WTC11 (cell line): ENCODE measurements at regions not wholly inside any gene's neighbourhood (a gene's known extent, or its start where the extent isn't known, plus 50 kb on each side); places are given as distances from the start of the nearest gene placed in this dataset.

Source experiments
- ATAC-seq: fragments of 200-7000 bp; cut with Tn5 transposase; 2 replicates; pipeline ENCODE4 v1.10.0; 2021; ENCODE audit warnings: mild to moderate bottlenecking, moderate library complexity
- CTCF ChIA-PET: fragments of 300-600 bp; sonication (Branson Sonifier 250); formaldehyde crosslinking; loops from one replicate; lab custom pipeline; 2021; ENCODE audit warnings: antibody characterized with exemption; lab: Charles Lee
- POLR2A ChIA-PET: fragments of 350-600 bp; sonication (Branson Sonifier 250); formaldehyde crosslinking; loops from one replicate; lab custom pipeline; 2021; ENCODE audit warnings: antibody characterized with exemption; lab: Charles Lee
- DNase-seq: peaks from one replicate; pipeline ENCODE4 v3.0.0; 2021; ENCODE audit warnings: low spot score
- H3K27ac Mint-ChIP-seq: 2 replicates; pipeline ENCODE4 v1.8.0; 2021; ENCODE audit warnings: mixed read lengths
- H3K27me3 Mint-ChIP-seq: 2 replicates; pipeline ENCODE4 v1.8.0; 2021; ENCODE audit warnings: low read depth, mild to moderate bottlenecking, moderate library complexity, mixed read lengths
- H3K36me3 Mint-ChIP-seq: 2 replicates; pipeline ENCODE4 v1.8.0; 2021; ENCODE audit warnings: mixed read lengths
- H3K4me1 Mint-ChIP-seq: 2 replicates; pipeline ENCODE4 v1.8.0; 2022; ENCODE audit warnings: mixed read lengths
- H3K4me3 Mint-ChIP-seq: 2 replicates; pipeline ENCODE4 v1.8.0; 2021; ENCODE audit warnings: mild to moderate bottlenecking, moderate library complexity, mixed read lengths
- H3K9me3 Mint-ChIP-seq: 2 replicates; pipeline ENCODE4 v1.8.0; 2021; ENCODE audit warnings: mixed read lengths
- CBFB ChIP-seq: sonication (generic); formaldehyde crosslinking; IDR thresholded peaks from 2 replicates; pipeline ENCODE4 v1.8.1; 2022; ENCODE audit warnings: mild to moderate bottlenecking, low read depth, missing genetic modification reagents
- CREM ChIP-seq: sonication (generic); formaldehyde crosslinking; IDR thresholded peaks from 2 replicates; pipeline ENCODE4 v1.8.1; 2022; ENCODE audit warnings: mild to moderate bottlenecking, missing genetic modification reagents, moderate library complexity
- E2F5 ChIP-seq: sonication (generic); formaldehyde crosslinking; IDR thresholded peaks from 2 replicates; pipeline ENCODE4 v1.8.1; 2022; ENCODE audit warnings: mild to moderate bottlenecking, moderate library complexity, missing genetic modification reagents
- FOXJ3 ChIP-seq: sonication (generic); formaldehyde crosslinking; IDR thresholded peaks from 2 replicates; pipeline ENCODE4 v1.9.0; 2021; ENCODE audit warnings: missing genetic modification reagents, mild to moderate bottlenecking, borderline replicate concordance
- FOXK1 ChIP-seq: sonication (generic); formaldehyde crosslinking; IDR thresholded peaks from 2 replicates; pipeline ENCODE4 v1.8.0; 2022; ENCODE audit warnings: mild to moderate bottlenecking, moderate library complexity, missing genetic modification reagents
- HMGA2 ChIP-seq: fragments of 250-450 bp; sonication (Bioruptor Pico); IDR thresholded peaks from 2 replicates; pipeline ENCODE4 v1.4.0; 2021; ENCODE audit warnings: mild to moderate bottlenecking, moderate library complexity
- IRF1 ChIP-seq: sonication (generic); formaldehyde crosslinking; IDR thresholded peaks from 2 replicates; pipeline ENCODE4 v1.8.0; 2023; ENCODE audit warnings: missing genetic modification reagents
- OVOL2 ChIP-seq: fragments of 250-450 bp; sonication (Bioruptor Pico); IDR thresholded peaks from 2 replicates; pipeline ENCODE4 v1.9.0; 2021; ENCODE audit warnings: mild to moderate bottlenecking, borderline replicate concordance
- PRDM15 ChIP-seq: sonication (generic); formaldehyde crosslinking; IDR thresholded peaks from 2 replicates; pipeline ENCODE4 v1.8.0; 2022; ENCODE audit warnings: missing genetic modification reagents
- TP53 ChIP-seq: sonication (generic); formaldehyde crosslinking; IDR thresholded peaks from 2 replicates; pipeline ENCODE4 v1.8.1; 2023; ENCODE audit warnings: mild to moderate bottlenecking, missing genetic modification reagents
- USF1 ChIP-seq: sonication (generic); formaldehyde crosslinking; IDR thresholded peaks from 2 replicates; pipeline ENCODE4 v1.8.0; 2022; ENCODE audit warnings: mild to moderate bottlenecking, missing genetic modification reagents
- ZNF138 ChIP-seq: sonication (generic); formaldehyde crosslinking; conservative IDR thresholded peaks from 2 replicates; pipeline ENCODE4 v1.8.1; 2022; ENCODE audit warnings: mild to moderate bottlenecking, moderate library complexity, missing genetic modification reagents
- ZNF232 ChIP-seq: sonication (generic); formaldehyde crosslinking; IDR thresholded peaks from 2 replicates; pipeline ENCODE4 v1.8.0; 2022; ENCODE audit warnings: mild to moderate bottlenecking, missing genetic modification reagents
- ZNF281 ChIP-seq: sonication (generic); formaldehyde crosslinking; IDR thresholded peaks from 2 replicates; pipeline ENCODE4 v1.8.0; 2023; ENCODE audit warnings: mild to moderate bottlenecking, missing genetic modification reagents
- ZNF396 ChIP-seq: fragments of 250-450 bp; sonication (Bioruptor Pico); IDR thresholded peaks from 2 replicates; pipeline ENCODE4 v1.8.0; 2021; ENCODE audit warnings: mild to moderate bottlenecking, moderate library complexity, borderline replicate concordance
- TF ChIP-seq, protein P1 (sequence below): sonication (generic); formaldehyde crosslinking; IDR thresholded peaks from 2 replicates; pipeline ENCODE4 v1.8.1; 2022; ENCODE audit warnings: low read depth, missing genetic modification reagents, borderline replicate concordance
- TF ChIP-seq, protein P2 (sequence below): fragments of 250-450 bp; sonication (Bioruptor Pico); IDR thresholded peaks from 2 replicates; pipeline ENCODE4 v1.9.0; 2021; ENCODE audit warnings: mild to moderate bottlenecking, borderline replicate concordance
- TF ChIP-seq, protein P3 (sequence below): sonication (generic); formaldehyde crosslinking; IDR thresholded peaks from 2 replicates; pipeline ENCODE4 v1.8.1; 2022; ENCODE audit warnings: missing genetic modification reagents, borderline replicate concordance

- ATAC-seq, result no peak
- H3K27me3 Mint-ChIP-seq, result no peaks in the 10 kb centered on the region; the same call in 1 of the 2 replicates
- peaks cover 4% of the 10 kb centered on the region; the same call in 1 of the 2 replicates for H3K9me3 Mint-ChIP-seq
- no peak for DNase-seq
- ChIA-PET POLR2A (no interaction called here), CTCF (no interaction called here)
- no peaks in the 10 kb centered on the region for H3K36me3 Mint-ChIP-seq
- H3K4me1 Mint-ChIP-seq, result no peaks in the 10 kb centered on the region
- H3K4me3 Mint-ChIP-seq, result no peak overlapping the region
- H3K27ac Mint-ChIP-seq, result no peak overlapping the region
- TF ChIP-seq, protein P1, sequence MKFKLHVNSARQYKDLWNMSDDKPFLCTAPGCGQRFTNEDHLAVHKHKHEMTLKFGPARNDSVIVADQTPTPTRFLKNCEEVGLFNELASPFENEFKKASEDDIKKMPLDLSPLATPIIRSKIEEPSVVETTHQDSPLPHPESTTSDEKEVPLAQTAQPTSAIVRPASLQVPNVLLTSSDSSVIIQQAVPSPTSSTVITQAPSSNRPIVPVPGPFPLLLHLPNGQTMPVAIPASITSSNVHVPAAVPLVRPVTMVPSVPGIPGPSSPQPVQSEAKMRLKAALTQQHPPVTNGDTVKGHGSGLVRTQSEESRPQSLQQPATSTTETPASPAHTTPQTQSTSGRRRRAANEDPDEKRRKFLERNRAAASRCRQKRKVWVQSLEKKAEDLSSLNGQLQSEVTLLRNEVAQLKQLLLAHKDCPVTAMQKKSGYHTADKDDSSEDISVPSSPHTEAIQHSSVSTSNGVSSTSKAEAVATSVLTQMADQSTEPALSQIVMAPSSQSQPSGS (CRISPR knock-in tag), result no peak
- TF ChIP-seq ZNF138 (CRISPR knock-in tag) (no peak), IRF1 (CRISPR knock-in tag) (no peak), E2F5 (CRISPR knock-in tag) (no peak), CREM (no peak), PRDM15 (CRISPR knock-in tag) (no peak), ZNF232 (CRISPR knock-in tag) (no peak), ZNF396 (CRISPR knock-in tag) (no peak), FOXJ3 (CRISPR knock-in tag) (no peak), USF1 (CRISPR knock-in tag) (no peak), TP53 (CRISPR knock-in tag) (no peak), CBFB (CRISPR knock-in tag) (no peak), OVOL2 (CRISPR knock-in tag) (no peak), FOXK1 (CRISPR knock-in tag) (no peak), ZNF281 (no peak), HMGA2 (CRISPR knock-in tag) (no peak)
- TF ChIP-seq, protein P2, sequence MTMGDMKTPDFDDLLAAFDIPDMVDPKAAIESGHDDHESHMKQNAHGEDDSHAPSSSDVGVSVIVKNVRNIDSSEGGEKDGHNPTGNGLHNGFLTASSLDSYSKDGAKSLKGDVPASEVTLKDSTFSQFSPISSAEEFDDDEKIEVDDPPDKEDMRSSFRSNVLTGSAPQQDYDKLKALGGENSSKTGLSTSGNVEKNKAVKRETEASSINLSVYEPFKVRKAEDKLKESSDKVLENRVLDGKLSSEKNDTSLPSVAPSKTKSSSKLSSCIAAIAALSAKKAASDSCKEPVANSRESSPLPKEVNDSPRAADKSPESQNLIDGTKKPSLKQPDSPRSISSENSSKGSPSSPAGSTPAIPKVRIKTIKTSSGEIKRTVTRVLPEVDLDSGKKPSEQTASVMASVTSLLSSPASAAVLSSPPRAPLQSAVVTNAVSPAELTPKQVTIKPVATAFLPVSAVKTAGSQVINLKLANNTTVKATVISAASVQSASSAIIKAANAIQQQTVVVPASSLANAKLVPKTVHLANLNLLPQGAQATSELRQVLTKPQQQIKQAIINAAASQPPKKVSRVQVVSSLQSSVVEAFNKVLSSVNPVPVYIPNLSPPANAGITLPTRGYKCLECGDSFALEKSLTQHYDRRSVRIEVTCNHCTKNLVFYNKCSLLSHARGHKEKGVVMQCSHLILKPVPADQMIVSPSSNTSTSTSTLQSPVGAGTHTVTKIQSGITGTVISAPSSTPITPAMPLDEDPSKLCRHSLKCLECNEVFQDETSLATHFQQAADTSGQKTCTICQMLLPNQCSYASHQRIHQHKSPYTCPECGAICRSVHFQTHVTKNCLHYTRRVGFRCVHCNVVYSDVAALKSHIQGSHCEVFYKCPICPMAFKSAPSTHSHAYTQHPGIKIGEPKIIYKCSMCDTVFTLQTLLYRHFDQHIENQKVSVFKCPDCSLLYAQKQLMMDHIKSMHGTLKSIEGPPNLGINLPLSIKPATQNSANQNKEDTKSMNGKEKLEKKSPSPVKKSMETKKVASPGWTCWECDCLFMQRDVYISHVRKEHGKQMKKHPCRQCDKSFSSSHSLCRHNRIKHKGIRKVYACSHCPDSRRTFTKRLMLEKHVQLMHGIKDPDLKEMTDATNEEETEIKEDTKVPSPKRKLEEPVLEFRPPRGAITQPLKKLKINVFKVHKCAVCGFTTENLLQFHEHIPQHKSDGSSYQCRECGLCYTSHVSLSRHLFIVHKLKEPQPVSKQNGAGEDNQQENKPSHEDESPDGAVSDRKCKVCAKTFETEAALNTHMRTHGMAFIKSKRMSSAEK (CRISPR knock-in tag), result no peak
- TF ChIP-seq, protein P3, sequence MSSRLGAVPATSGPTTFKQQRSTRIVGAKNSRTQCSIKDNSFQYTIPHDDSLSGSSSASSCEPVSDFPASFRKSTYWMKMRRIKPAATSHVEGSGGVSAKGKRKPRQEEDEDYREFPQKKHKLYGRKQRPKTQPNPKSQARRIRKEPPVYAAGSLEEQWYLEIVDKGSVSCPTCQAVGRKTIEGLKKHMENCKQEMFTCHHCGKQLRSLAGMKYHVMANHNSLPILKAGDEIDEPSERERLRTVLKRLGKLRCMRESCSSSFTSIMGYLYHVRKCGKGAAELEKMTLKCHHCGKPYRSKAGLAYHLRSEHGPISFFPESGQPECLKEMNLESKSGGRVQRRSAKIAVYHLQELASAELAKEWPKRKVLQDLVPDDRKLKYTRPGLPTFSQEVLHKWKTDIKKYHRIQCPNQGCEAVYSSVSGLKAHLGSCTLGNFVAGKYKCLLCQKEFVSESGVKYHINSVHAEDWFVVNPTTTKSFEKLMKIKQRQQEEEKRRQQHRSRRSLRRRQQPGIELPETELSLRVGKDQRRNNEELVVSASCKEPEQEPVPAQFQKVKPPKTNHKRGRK (CRISPR knock-in tag), result no peak
Measured at GRCh38 chr2:238591732-238592131, 165.0 kb downstream of the ASB1 start.
